ENCODE measurements at regions not wholly inside any gene's neighbourhood (a gene's known extent, or its start where the extent isn't known, plus 50 kb on each side); places are given as distances from the start of the nearest gene placed in this dataset.

GRCh38 chr20:47406849-47407682 is 50.6 kb upstream of the ZMYND8 start:
- intact Hi-C loops (cut with micrococcal nuclease) = no loop called here
- Mint-ChIP-seq H3K4me3 (no peak overlapping the region), H3K27me3 (no peaks in the 10 kb centered on the region), H3K4me1 (peaks cover 8% of the 10 kb centered on the region), H3K9me3 (no peaks in the 10 kb centered on the region), H3K27ac (no peak overlapping the region), H3K36me3 (ENCODE audit: low read depth) (no peaks in the 10 kb centered on the region)
- DNase-seq = no peak

GRCh38 chr20:47411161-47411560 is 54.7 kb upstream of the ZMYND8 start:
- intact Hi-C loops (cut with micrococcal nuclease) = no loop called here
- DNase-seq = no peak
- H3K27me3 Mint-ChIP-seq = no peaks in the 10 kb centered on the region
- no peaks in the 10 kb centered on the region for H3K9me3 Mint-ChIP-seq
- H3K4me1 Mint-ChIP-seq = peaks cover 24% of the 10 kb centered on the region
- H3K27ac Mint-ChIP-seq = no peak overlapping the region
- no peaks in the 10 kb centered on the region for H3K36me3 Mint-ChIP-seq (ENCODE audit: low read depth)
- no peak overlapping the region for H3K4me3 Mint-ChIP-seq

- Mint-ChIP-seq H3K9me3 (no peaks in the 10 kb centered on the region), H3K4me3 (no peak overlapping the region), H3K27ac (no peak overlapping the region), H3K27me3 (no peaks in the 10 kb centered on the region), H3K36me3 (ENCODE audit: low read depth) (no peaks in the 10 kb centered on the region), H3K4me1 (peaks cover 30% of the 10 kb centered on the region)
- intact Hi-C loops (cut with micrococcal nuclease) = no loop called here
- DNase-seq = no peak
Observed at GRCh38 chr20:47412083-47412482, 55.6 kb upstream of the ZMYND8 start.

GRCh38 chr20:47413189-47413588 is 56.7 kb upstream of the ZMYND8 start:
- H3K36me3 Mint-ChIP-seq (ENCODE audit: low read depth) = no peaks in the 10 kb centered on the region
- no peaks in the 10 kb centered on the region for H3K27me3 Mint-ChIP-seq
- intact Hi-C loops (cut with micrococcal nuclease) = no loop called here
- H3K27ac Mint-ChIP-seq = peak overlapping the region; percentile 73
- H3K4me1 Mint-ChIP-seq = peaks cover 32% of the 10 kb centered on the region
- H3K9me3 Mint-ChIP-seq = no peaks in the 10 kb centered on the region
- no peak for DNase-seq
- no peak overlapping the region for H3K4me3 Mint-ChIP-seq

GRCh38 chr20:47417245-47418068 is 61.0 kb upstream of the ZMYND8 start:
- Mint-ChIP-seq H3K27me3 (no peaks in the 10 kb centered on the region), H3K4me3 (no peak overlapping the region), H3K36me3 (ENCODE audit: low read depth) (no peaks in the 10 kb centered on the region), H3K9me3 (no peaks in the 10 kb centered on the region), H3K27ac (no peak overlapping the region), H3K4me1 (peaks cover 26% of the 10 kb centered on the region)
- intact Hi-C loops (cut with micrococcal nuclease) = loop anchor here (5.0 kb wide), 1 partner anchor 35 kb away; no protein-coding TSS in a partner anchor
- no peak for DNase-seq

- peaks cover 22% of the 10 kb centered on the region for H3K4me1 Mint-ChIP-seq
- H3K4me3 Mint-ChIP-seq = no peak overlapping the region
- intact Hi-C loops (cut with micrococcal nuclease) = loop anchor here (5.0 kb wide), 1 partner anchor 34 kb away; no protein-coding TSS in a partner anchor
- no peaks in the 10 kb centered on the region for H3K36me3 Mint-ChIP-seq (ENCODE audit: low read depth)
- no peaks in the 10 kb centered on the region for H3K27me3 Mint-ChIP-seq
- DNase-seq = no peak
- H3K27ac Mint-ChIP-seq = no peak overlapping the region
- no peaks in the 10 kb centered on the region for H3K9me3 Mint-ChIP-seq
Observed at GRCh38 chr20:47418069-47418757, 61.7 kb upstream of the ZMYND8 start.

- DNase-seq = no peak
- H3K4me3 Mint-ChIP-seq = no peak overlapping the region
- H3K4me1 Mint-ChIP-seq = peaks cover 18% of the 10 kb centered on the region
- intact Hi-C loops (cut with micrococcal nuclease) = loop anchor here (5.0 kb wide), 1 partner anchor 32 kb away; no protein-coding TSS in a partner anchor
- no peak overlapping the region for H3K27ac Mint-ChIP-seq
- H3K36me3 Mint-ChIP-seq (ENCODE audit: low read depth) = no peaks in the 10 kb centered on the region
- H3K9me3 Mint-ChIP-seq = no peaks in the 10 kb centered on the region
- no peaks in the 10 kb centered on the region for H3K27me3 Mint-ChIP-seq
Observed at GRCh38 chr20:47419953-47420514, 63.5 kb upstream of the ZMYND8 start.

GRCh38 chr20:47421076-47421475 is 64.6 kb upstream of the ZMYND8 start:
- H3K27me3 Mint-ChIP-seq = no peaks in the 10 kb centered on the region
- no peak overlapping the region for H3K4me3 Mint-ChIP-seq
- no peak overlapping the region for H3K27ac Mint-ChIP-seq
- no peaks in the 10 kb centered on the region for H3K9me3 Mint-ChIP-seq
- H3K36me3 Mint-ChIP-seq (ENCODE audit: low read depth) = no peaks in the 10 kb centered on the region
- DNase-seq = no peak
- H3K4me1 Mint-ChIP-seq = peaks cover 11% of the 10 kb centered on the region
- intact Hi-C loops (cut with micrococcal nuclease) = no loop called here

- Mint-ChIP-seq H3K4me1 (peaks cover 2% of the 10 kb centered on the region), H3K27ac (no peak overlapping the region), H3K27me3 (no peaks in the 10 kb centered on the region), H3K36me3 (ENCODE audit: low read depth) (peaks cover 3% of the 10 kb centered on the region), H3K9me3 (no peaks in the 10 kb centered on the region), H3K4me3 (no peak overlapping the region)
- intact Hi-C loops (cut with micrococcal nuclease) = no loop called here
- no peak for DNase-seq
Observed at GRCh38 chr20:47423586-47423985, 67.1 kb upstream of the ZMYND8 start.

GRCh38 chr20:47427067-47427466 is 70.6 kb upstream of the ZMYND8 start:
- Mint-ChIP-seq H3K27ac (no peak overlapping the region), H3K36me3 (ENCODE audit: low read depth) (peaks cover 3% of the 10 kb centered on the region), H3K4me3 (no peak overlapping the region), H3K27me3 (no peaks in the 10 kb centered on the region), H3K9me3 (no peaks in the 10 kb centered on the region), H3K4me1 (no peaks in the 10 kb centered on the region)
- intact Hi-C loops (cut with micrococcal nuclease) = no loop called here
- no peak for DNase-seq

GRCh38 chr20:47427746-47428145 is 71.2 kb upstream of the ZMYND8 start:
- H3K4me1 Mint-ChIP-seq = no peaks in the 10 kb centered on the region
- H3K9me3 Mint-ChIP-seq = no peaks in the 10 kb centered on the region
- H3K27ac Mint-ChIP-seq = no peak overlapping the region
- H3K4me3 Mint-ChIP-seq = no peak overlapping the region
- peaks cover 3% of the 10 kb centered on the region for H3K36me3 Mint-ChIP-seq (ENCODE audit: low read depth)
- H3K27me3 Mint-ChIP-seq = peaks cover under 1% of the 10 kb centered on the region
- intact Hi-C loops (cut with micrococcal nuclease) = no loop called here
- no peak for DNase-seq

GRCh38 chr20:47428164-47428563 is 71.7 kb upstream of the ZMYND8 start:
- Mint-ChIP-seq H3K9me3 (no peaks in the 10 kb centered on the region), H3K4me3 (no peak overlapping the region), H3K27me3 (peaks cover 2% of the 10 kb centered on the region), H3K4me1 (no peaks in the 10 kb centered on the region), H3K27ac (no peak overlapping the region), H3K36me3 (ENCODE audit: low read depth) (peaks cover 3% of the 10 kb centered on the region)
- no peak for DNase-seq
- intact Hi-C loops (cut with micrococcal nuclease) = no loop called here

- peaks cover 2% of the 10 kb centered on the region for H3K27me3 Mint-ChIP-seq
- H3K4me3 Mint-ChIP-seq = no peak overlapping the region
- H3K4me1 Mint-ChIP-seq = no peaks in the 10 kb centered on the region
- no peaks in the 10 kb centered on the region for H3K9me3 Mint-ChIP-seq
- intact Hi-C loops (cut with micrococcal nuclease) = no loop called here
- H3K27ac Mint-ChIP-seq = no peak overlapping the region
- H3K36me3 Mint-ChIP-seq (ENCODE audit: low read depth) = peaks cover 3% of the 10 kb centered on the region
- DNase-seq = no peak
Observed at GRCh38 chr20:47428851-47429336, 72.4 kb upstream of the ZMYND8 start.

Data from activated CD4-positive, alpha-beta T cell treated with anti-CD3 and anti-CD28 coated beads, Interleukin-2, amount 10 ng/mL, durations not matched to agents 24 days and 14 days (primary cell).